PC-9 (cell line): ENCODE measurements at regions not wholly inside any gene's neighbourhood (a gene's known extent, or its start where the extent isn't known, plus 50 kb on each side); places are given as distances from the start of the nearest gene placed in this dataset.

Experiments
- BruUV-seq: library from RNA; stranded (reverse); fragments of 400-500 nt; replicated peaks from 2 replicates; lab custom pipeline; 2021; lab: Mats Ljungman, UMichigan
- CTCF ChIA-PET: fragments of 300-600 bp; sonication (Branson Sonifier 250); formaldehyde crosslinking; loops from one replicate; lab custom pipeline; 2022; ENCODE audit warnings: antibody characterized with exemption; lab: Charles Lee
- POLR2A ChIA-PET: fragments of 300-600 bp; sonication (Branson Sonifier 250); formaldehyde crosslinking; loops from one replicate; lab custom pipeline; 2022; ENCODE audit warnings: antibody characterized with exemption; ENCODE audit not compliant: unreplicated experiment; lab: Charles Lee
- DNase-seq, 2 experiments: peaks; one replicate each; pipeline versions ENCODE4 v3.0.0 to v3.0.0-alpha.2; 2015 to 2022; ENCODE audit warnings: mixed read lengths in 1 of 2
- H2AFZ ChIP-seq: fragments of 200-600 bp; sonication (generic); 2 replicates; pipeline ENCODE4 v1.8.1; 2017; ENCODE audit warnings: antibody characterized with exemption
- H3F3A ChIP-seq: fragments of 200-600 bp; sonication (generic); 2 replicates; pipeline ENCODE4 v1.8.1; 2017; ENCODE audit warnings: antibody characterized with exemption, mild to moderate bottlenecking, low read depth; ENCODE audit not compliant: insufficient read depth
- H3K27ac ChIP-seq: fragments of 200-600 bp; sonication (generic); 2 replicates; pipeline ENCODE4 v1.6.1; 2016; ENCODE audit warnings: mixed run types
- H3K27me3 ChIP-seq: fragments of 200-600 bp; sonication (generic); 2 replicates; pipeline ENCODE4 v1.6.1; 2016; ENCODE audit warnings: low read depth, mixed run types; ENCODE audit not compliant: insufficient read depth
- H3K36me3 ChIP-seq: fragments of 200-600 bp; sonication (generic); 2 replicates; pipeline ENCODE4 v1.6.1; 2016; ENCODE audit warnings: low read depth, mixed run types
- H3K4me1 ChIP-seq: fragments of 200-600 bp; sonication (generic); replicated peaks from 2 replicates; pipeline ENCODE4 v1.6.1; 2016; ENCODE audit warnings: mixed run types; ENCODE audit not compliant: insufficient read depth
- H3K4me2 ChIP-seq: fragments of 200-600 bp; sonication (generic); 2 replicates; pipeline ENCODE4 v1.6.1; 2017; ENCODE audit warnings: mixed run types
- H3K4me3 ChIP-seq: fragments of 200-600 bp; sonication (generic); 2 replicates; pipeline ENCODE4 v1.6.1; 2016; ENCODE audit warnings: mixed run types
- H3K79me2 ChIP-seq: fragments of 200-600 bp; sonication (generic); 2 replicates; pipeline ENCODE4 v1.6.1; 2017; ENCODE audit warnings: low read depth, mixed run types
- H3K9me2 ChIP-seq: fragments of 200-600 bp; sonication (generic); 2 replicates; pipeline ENCODE4 v1.8.1; 2017; ENCODE audit warnings: mild to moderate bottlenecking; ENCODE audit not compliant: insufficient read depth
- H3K9me3 ChIP-seq: fragments of 200-600 bp; sonication (generic); 2 replicates; pipeline ENCODE4 v1.8.1; 2016; ENCODE audit warnings: low read depth; ENCODE audit not compliant: insufficient read depth
- H4K20me1 ChIP-seq: fragments of 200-600 bp; sonication (generic); 2 replicates; pipeline ENCODE4 v1.8.1; 2017; ENCODE audit not compliant: insufficient read depth
- EZH2 ChIP-seq: fragments of 200-600 bp; sonication (generic); IDR thresholded peaks from 2 replicates; pipeline ENCODE4 v1.8.0; 2017; ENCODE audit warnings: antibody characterized with exemption, low read depth
- intact Hi-C: fragments of 100-400 bp; cut with micrococcal nuclease; formaldehyde crosslinking; loops from one replicate; pipeline ENCODE4 v1.10.0; 2022; ENCODE audit not compliant: unreplicated experiment
- TF ChIP-seq, protein P1 (sequence below): fragments of 200-600 bp; sonication (generic); conservative IDR thresholded peaks from 2 replicates; pipeline ENCODE4 v1.6.1; 2017; ENCODE audit warnings: mixed run types, antibody characterized with exemption, mild to moderate bottlenecking, moderate library complexity

GRCh38 chr3:82261637-82262036 is 500.2 kb upstream of the GBE1 start:
- Histone ChIP-seq H4K20me1 (no peaks in the 10 kb centered on the region), H3K9me2 (no peaks in the 10 kb centered on the region), H3K79me2 (no peaks in the 10 kb centered on the region), H3K4me2 (no peak overlapping the region), H3K36me3 (no peaks in the 10 kb centered on the region), H3K4me3 (no peak overlapping the region), H3K27ac (no peak overlapping the region), H3K9me3 (no peaks in the 10 kb centered on the region), H3K27me3 (no peaks in the 10 kb centered on the region), H3F3A (no peaks in the 10 kb centered on the region), H2AFZ (no peak overlapping the region), H3K4me1 (no peaks in the 10 kb centered on the region)
- intact Hi-C loops = no loop called here
- no peak for TF ChIP-seq EZH2
- TF ChIP-seq, protein P1, sequence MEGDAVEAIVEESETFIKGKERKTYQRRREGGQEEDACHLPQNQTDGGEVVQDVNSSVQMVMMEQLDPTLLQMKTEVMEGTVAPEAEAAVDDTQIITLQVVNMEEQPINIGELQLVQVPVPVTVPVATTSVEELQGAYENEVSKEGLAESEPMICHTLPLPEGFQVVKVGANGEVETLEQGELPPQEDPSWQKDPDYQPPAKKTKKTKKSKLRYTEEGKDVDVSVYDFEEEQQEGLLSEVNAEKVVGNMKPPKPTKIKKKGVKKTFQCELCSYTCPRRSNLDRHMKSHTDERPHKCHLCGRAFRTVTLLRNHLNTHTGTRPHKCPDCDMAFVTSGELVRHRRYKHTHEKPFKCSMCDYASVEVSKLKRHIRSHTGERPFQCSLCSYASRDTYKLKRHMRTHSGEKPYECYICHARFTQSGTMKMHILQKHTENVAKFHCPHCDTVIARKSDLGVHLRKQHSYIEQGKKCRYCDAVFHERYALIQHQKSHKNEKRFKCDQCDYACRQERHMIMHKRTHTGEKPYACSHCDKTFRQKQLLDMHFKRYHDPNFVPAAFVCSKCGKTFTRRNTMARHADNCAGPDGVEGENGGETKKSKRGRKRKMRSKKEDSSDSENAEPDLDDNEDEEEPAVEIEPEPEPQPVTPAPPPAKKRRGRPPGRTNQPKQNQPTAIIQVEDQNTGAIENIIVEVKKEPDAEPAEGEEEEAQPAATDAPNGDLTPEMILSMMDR = no peak
- CTCF ChIA-PET = no interaction called here
- no peak for DNase-seq
- no TSS peak for BruUV-seq
- POLR2A ChIA-PET = no interaction called here

- no peaks in the 10 kb centered on the region for H3K79me2 ChIP-seq
- CTCF ChIA-PET = no interaction called here
- DNase-seq = no peak
- intact Hi-C loops = no loop called here
- no peaks in the 10 kb centered on the region for H3K9me2 ChIP-seq
- POLR2A ChIA-PET = no interaction called here
- no peak overlapping the region for H3K4me2 ChIP-seq
- H2AFZ ChIP-seq = no peak overlapping the region
- no peaks in the 10 kb centered on the region for H3K27me3 ChIP-seq
- no TSS peak for BruUV-seq
- no peaks in the 10 kb centered on the region for H3K4me1 ChIP-seq
- H3K36me3 ChIP-seq = no peaks in the 10 kb centered on the region
- H3F3A ChIP-seq = no peaks in the 10 kb centered on the region
- H3K9me3 ChIP-seq = no peaks in the 10 kb centered on the region
- no peaks in the 10 kb centered on the region for H4K20me1 ChIP-seq
- no peak for TF ChIP-seq EZH2
- TF ChIP-seq, protein P1 = no peak
- no peak overlapping the region for H3K4me3 ChIP-seq
- H3K27ac ChIP-seq = no peak overlapping the region
Measured at GRCh38 chr3:82261013-82261412, 499.6 kb upstream of the GBE1 start.

DNA sequence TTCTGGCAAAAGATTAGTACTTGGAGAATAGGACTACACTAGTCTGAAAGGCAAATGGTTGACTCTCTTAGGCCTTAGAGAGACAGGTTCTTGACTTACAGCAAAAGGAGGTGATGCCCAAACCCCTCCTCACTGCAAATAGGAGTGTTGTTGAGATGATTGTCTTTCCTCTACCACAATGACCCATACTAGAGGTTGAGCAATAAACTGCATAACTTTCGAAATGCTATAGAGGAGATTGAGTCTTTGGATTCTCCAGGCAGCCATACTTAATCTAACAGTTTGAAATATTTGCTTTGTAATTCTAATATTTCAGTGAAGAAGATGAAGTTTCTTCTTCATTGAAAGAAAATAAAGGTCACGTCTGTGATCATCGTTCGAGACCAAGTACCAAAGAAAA is 498.5 kb upstream of the GBE1 start:
- DNase-seq = no peak
- TF ChIP-seq, protein P1 = no peak
- TF ChIP-seq EZH2 = no peak
- no peaks in the 10 kb centered on the region for H3K9me3 ChIP-seq
- no peak overlapping the region for H2AFZ ChIP-seq
- intact Hi-C loops = no loop called here
- H3K79me2 ChIP-seq = no peaks in the 10 kb centered on the region
- no peaks in the 10 kb centered on the region for H3K4me1 ChIP-seq
- no peaks in the 10 kb centered on the region for H3F3A ChIP-seq
- CTCF ChIA-PET = no interaction called here
- H3K4me3 ChIP-seq = no peak overlapping the region
- H3K9me2 ChIP-seq = no peaks in the 10 kb centered on the region
- no peak overlapping the region for H3K27ac ChIP-seq
- BruUV-seq = no TSS peak
- no peaks in the 10 kb centered on the region for H3K36me3 ChIP-seq
- H4K20me1 ChIP-seq = no peaks in the 10 kb centered on the region
- H3K4me2 ChIP-seq = no peak overlapping the region
- H3K27me3 ChIP-seq = no peaks in the 10 kb centered on the region
- POLR2A ChIA-PET = no interaction called here
